Activated CD4-positive, alpha-beta T cell treated with anti-CD3 and anti-CD28 coated beads for 24 hours (primary cell): ENCODE measurements at regions not wholly inside any gene's neighbourhood (a gene's known extent, or its start where the extent isn't known, plus 50 kb on each side); places are given as distances from the start of the nearest gene placed in this dataset.
"Not testable (repeated sequence)": the region's sequence is repeated elsewhere in the genome, so short reads cannot be mapped to it uniquely, and the experiment has no call there.

Experiments used
- DNase-seq, 2 donors: peaks; one replicate each; pipeline ENCODE4 v3.0.0-alpha.2; 2020; ENCODE audit warnings: low read depth in 2 of 2

GRCh38 chr4:66558651-66559050, 888.4 kb upstream of the EPHA5 start:
- DNase-seq = no peak

GRCh38 chr4:66556651-66557278, 886.5 kb upstream of the EPHA5 start:
- DNase-seq = no peak

DNA sequence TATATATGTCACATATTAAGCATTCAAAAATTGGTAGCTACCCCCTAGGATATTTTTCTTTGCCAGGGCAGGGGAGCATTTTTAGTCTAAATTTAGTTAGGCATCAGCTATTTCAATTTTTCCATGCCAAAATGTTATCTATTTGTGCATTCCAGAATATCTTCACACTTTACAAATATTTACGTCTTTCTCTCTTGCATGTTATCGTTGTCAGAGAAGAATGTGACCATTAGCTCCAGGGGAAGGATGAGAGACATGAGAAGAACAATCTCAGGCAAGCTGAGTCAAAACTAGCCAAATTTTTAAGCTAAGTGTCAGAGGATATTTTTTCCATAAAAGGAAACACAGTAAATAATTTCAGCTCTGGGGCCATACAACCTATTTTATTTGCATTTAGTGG, 885.0 kb upstream of the EPHA5 start:
- DNase-seq = no peak

GRCh38 chr4:66554826-66555225, 884.5 kb upstream of the EPHA5 start:
- no peak for DNase-seq

DNA sequence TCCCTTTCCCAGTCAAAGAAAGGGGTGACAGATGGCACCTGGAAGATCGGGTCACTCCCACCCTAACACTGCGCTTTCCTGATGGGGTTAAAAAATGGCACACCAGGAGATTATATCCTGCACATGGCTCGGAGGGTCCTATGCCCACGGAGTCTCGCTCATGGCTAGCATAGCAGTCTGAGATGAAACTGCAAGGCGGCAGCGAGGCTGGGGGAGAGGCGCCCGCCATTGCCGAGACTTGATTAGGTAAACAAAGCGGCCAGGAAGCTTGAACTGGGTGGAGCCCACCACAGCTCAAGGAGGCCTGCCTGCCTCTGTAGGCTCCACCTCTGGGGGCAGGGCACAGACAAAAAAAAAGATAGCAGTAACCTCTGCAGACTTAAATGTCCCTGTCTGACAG, 875.0 kb upstream of the EPHA5 start:
- DNase-seq = not testable (repeated sequence)

DNA sequence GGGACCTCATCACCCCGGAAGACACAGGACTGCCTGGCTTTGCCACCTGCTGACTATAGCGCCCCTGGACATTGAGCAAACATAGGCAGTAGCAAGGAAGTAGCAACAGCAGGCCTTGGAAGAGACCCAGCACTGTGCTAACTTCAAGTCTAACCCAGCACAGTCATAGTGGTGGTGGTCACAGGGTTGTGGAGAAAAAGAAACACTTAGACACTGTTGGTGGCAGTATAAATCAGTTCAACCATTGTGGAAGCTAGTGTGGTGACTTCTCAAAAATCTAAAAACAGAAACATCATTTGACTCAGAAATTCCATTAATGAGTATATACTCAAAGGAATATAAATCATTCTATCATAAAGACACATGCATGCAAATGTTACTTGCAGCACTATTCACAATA, 874.0 kb upstream of the EPHA5 start:
- no peak for DNase-seq

- DNase-seq = no peak
These were observed 869.5 kb upstream of the EPHA5 start for GRCh38 chr4:66539745-66540144.

DNA sequence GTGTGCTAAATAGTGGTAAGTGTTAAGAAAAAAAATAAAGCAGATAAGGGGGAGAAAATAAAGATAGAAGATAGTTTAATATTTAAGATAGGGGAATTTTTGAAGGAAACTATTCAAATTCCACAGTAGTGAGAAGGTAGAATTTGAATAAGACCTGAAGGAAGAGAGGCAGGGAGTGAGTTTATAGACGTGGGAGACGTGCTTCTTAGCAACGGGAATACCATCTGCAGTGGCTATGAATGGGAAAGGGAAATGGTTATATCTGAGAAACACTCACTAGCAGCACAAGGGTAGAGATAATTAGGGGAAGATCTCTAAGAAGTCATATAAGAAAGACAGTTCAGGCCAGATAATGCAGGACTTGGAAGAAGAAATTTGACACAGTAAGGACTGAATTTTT, 854.5 kb upstream of the EPHA5 start:
- no peak for DNase-seq

DNA sequence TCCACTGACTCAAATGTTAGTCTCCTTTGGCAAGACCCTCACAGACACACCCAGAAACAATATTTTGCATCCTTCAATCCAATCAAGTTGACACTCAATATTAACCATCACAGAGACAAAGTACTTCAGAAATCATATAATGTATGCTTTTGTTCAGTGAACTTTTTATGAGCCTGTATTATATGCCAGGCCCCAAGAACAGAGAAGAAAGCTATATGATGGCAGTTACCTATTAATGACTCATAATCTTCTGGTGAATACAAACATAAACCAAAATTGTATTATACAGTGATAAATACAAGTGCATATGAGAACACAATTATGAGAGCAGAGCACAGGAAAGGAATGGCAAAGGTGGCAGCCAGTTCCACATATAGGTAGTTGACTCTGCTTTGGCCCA, 852.0 kb upstream of the EPHA5 start:
- no peak for DNase-seq

DNA sequence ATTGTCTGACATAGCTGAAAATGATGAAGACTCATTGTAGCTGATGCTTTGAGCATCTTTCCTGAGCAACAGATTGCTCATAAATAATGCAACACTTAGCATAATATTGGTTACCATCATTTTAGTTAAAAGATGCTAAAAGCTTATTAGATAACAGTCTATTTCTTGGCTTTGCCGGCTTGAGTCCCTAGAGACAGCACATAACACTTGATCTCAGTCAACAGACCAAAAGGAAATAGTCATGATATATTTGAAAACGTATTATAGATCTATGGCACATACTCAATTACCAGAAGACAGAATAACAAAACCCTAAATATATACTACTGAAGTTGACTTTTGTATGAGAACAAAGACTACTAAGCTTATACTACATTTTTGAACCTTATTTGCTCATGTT, 846.7 kb upstream of the EPHA5 start:
- DNase-seq = no peak

GRCh38 chr4:66506985-66507384, 836.7 kb upstream of the EPHA5 start:
- no peak for DNase-seq

DNA sequence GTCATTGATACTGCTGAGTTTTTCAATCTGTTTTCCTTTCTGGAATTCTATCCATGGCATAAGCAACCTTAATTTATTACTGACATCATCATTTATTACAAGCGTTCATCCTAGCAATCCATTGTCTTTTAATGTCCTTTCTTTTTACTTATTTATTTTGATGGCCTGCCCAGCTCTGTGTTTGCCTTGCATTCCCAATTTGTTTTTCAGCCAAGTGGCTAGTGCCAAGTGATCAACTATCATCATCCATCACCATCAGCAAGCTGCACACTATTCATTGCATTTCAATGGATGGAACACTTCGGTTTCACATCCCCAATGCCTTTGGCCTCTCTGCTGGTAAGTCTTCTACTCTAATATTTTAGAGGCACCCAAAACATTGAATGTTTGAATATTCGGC, 831.7 kb upstream of the EPHA5 start:
- DNase-seq = no peak

- no peak for DNase-seq
These were observed 820.4 kb upstream of the EPHA5 start for GRCh38 chr4:66490729-66491128.

GRCh38 chr4:66489783-66490452, 819.6 kb upstream of the EPHA5 start:
- DNase-seq = no peak

DNA sequence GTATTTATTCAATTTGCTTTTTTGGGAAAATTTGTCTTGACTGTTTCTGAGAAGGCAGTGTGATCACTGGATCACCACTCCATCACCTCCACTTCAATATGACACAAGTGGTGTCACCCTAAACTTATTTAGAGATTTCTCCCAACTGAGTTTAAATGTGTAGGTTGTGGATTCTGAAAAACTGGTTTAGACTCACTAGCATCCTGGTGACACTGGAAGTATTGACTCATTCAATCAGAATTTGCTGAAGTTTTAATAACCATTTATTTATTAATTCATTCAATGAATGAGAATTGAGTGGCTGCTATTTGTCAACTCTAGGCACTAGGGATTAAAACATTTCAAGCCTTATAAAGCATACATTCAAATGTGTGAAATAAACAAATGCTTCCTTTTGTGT, 819.1 kb upstream of the EPHA5 start:
- no peak for DNase-seq

DNA sequence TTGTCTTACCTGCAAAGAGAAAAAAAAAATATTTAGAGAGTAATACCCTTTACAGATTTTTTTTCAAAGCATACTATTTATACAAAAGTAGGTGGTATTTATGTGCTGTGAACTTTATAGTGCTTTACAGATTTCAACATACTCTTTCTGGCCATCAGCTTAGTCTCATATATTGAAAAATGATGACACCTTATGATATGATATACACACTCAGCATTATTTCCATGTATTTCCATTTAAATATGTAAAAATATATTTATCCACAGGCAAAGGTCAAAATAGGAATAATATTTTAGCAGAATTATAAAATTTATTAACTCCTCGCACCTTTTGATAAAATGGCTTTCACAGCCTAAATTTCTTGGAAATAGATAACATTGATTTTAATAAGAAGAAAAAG, 815.8 kb upstream of the EPHA5 start:
- no peak for DNase-seq

GRCh38 chr4:66482186-66482585, 811.9 kb upstream of the EPHA5 start:
- no peak for DNase-seq

- no peak for DNase-seq
These were observed 805.3 kb upstream of the EPHA5 start for GRCh38 chr4:66475596-66475995.

- DNase-seq = no peak
These were observed 794.8 kb upstream of the EPHA5 start for GRCh38 chr4:66465111-66465510.

DNA sequence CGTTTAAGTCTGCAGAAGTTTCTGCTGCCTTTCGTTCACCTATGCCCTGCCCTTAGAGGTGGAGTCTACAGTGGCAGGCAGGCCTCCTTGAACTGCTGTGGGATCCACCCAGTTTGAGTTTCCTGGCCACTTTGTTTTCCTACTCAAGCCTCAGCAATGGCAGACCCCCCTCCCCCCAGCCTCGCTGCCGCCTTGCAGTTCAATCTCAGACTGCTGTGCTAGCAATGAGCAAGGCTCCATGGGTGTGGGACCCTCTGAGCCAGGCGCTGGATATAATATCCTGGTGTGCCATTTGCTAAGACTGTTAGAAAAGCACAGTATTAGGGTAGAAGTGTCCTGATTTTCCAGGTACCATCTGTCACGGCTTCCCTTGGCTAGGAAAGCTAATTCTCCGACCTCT, 792.6 kb upstream of the EPHA5 start:
- DNase-seq = not testable (repeated sequence)

DNA sequence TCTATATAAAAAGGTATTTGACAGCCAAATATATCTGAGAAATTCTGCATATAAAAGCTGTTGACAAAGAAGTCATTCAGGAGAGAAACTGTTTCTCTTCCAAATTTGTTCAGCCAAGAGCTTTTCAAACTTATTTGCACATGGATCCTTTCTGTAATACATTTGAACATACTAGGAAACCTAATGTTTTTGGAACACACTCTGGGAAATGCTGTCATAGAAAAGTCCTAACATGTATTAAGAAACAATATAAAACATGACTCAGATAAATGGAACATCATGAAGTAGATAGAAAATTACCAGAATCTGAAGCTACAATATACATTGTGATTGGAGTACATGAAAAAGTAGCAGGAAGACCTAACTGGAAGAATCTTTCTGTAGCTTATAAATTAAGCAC, 781.5 kb upstream of the EPHA5 start:
- DNase-seq = no peak

DNA sequence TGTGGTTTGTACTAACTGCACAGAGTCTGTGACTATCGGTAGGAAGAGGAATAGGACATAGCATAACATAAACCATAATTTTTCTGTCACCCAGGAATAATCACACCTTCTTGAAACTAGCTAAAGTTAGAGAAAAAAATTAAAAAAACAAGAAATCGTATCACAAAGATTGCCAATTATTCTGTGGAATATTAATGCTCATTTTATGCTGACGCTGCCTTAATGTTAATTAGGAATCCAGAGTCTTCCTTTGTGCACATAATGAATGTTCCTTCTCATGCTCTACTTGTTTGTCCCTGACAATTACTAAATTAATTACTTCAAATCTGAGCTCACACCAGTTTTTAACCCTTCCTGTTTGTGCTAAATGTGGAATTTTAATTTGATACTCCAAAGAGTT, 772.7 kb upstream of the EPHA5 start:
- no peak for DNase-seq

DNA sequence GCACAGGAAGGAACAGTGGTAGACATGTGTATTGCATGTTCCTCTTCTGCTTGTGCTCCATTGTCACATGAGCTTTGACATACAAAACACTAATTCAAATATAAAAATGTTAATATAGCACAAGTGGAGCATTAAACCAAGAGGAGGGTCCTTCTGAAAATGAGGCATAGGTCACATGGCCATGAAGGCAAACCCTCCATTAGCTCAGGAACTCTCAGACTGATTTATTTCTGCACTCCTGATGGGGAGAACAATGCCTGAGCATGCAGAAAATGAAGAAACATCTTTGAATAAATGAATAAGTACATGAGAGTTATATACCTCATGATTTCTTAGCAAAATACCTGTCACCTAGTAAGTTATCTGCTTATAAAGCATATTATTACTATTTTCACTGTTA, 769.2 kb upstream of the EPHA5 start:
- no peak for DNase-seq

DNA sequence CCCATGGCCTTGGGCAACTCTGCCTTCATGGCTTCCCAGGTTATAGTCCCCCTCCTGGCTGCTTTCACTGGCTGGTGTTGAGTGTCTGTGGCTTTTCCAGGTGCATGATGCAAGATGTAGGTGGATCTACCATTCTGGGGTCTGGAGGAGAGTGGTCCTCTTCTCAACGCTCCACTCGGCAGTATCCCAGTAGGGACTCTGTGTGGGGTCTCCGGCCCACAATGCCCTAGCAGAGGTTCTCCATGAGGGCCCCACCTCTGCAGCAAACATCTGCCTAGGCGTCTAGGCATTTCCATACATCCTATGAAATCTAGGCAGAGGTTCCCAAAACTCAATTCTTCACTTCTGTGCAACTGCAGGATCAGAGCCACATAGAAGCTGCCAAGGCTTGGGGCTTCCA, 763.4 kb upstream of the EPHA5 start:
- no peak for DNase-seq
